RWPE1 (cell line): ENCODE measurements at regions not wholly inside any gene's neighbourhood (a gene's known extent, or its start where the extent isn't known, plus 50 kb on each side); places are given as distances from the start of the nearest gene placed in this dataset.
"Not testable (repeated sequence)": the region's sequence is repeated elsewhere in the genome, so short reads cannot be mapped to it uniquely, and the experiment has no call there.

Experiments used
- CTCF ChIA-PET: fragments of 350-600 bp; sonication (Branson Sonifier 250); formaldehyde crosslinking; extraction: SDS; loops from one replicate; lab custom pipeline; 2021; lab: Yijun Ruan, JAX
- POLR2A ChIA-PET: fragments of 400-600 bp; formaldehyde crosslinking; extraction: SDS; loops from one replicate; lab custom pipeline; 2020; ENCODE audit warnings: antibody characterized with exemption; ENCODE audit not compliant: low non-redundant PET; lab: Yijun Ruan, JAX
- DNase-seq: peaks from one replicate; pipeline ENCODE4 v3.0.0; 2012; ENCODE audit warnings: low spot score
- H3K27ac ChIP-seq: fragments of 450-650 bp; 2 replicates; pipeline ENCODE4 v1.5.1; 2017
- CTCF ChIP-seq: fragments of 450-650 bp; conservative IDR thresholded peaks from 2 replicates; pipeline ENCODE4 v1.5.1; 2017; ENCODE audit warnings: low read depth, mild to moderate bottlenecking

- no peak for DNase-seq
- ChIA-PET CTCF (no interaction called here), POLR2A (no interaction called here)
- no peak overlapping the region for H3K27ac ChIP-seq
- no peak for TF ChIP-seq CTCF
These were observed 303.7 kb upstream of the IRS4 start for GRCh38 chrX:109040057-109040456.

GRCh38 chrX:109036624-109037023, 300.3 kb upstream of the IRS4 start:
- POLR2A ChIA-PET = no interaction called here
- CTCF ChIA-PET = no interaction called here
- TF ChIP-seq CTCF = no peak
- no peak overlapping the region for H3K27ac ChIP-seq
- DNase-seq = no peak

GRCh38 chrX:108993909-108994308, 257.5 kb upstream of the IRS4 start:
- TF ChIP-seq CTCF = no peak
- CTCF ChIA-PET = no interaction called here
- no peak for DNase-seq
- POLR2A ChIA-PET = no interaction called here
- H3K27ac ChIP-seq = no peak overlapping the region

GRCh38 chrX:108972899-108973298, 236.5 kb upstream of the IRS4 start:
- H3K27ac ChIP-seq, DNase-seq, CTCF ChIA-PET, POLR2A ChIA-PET: not testable (repeated sequence)

- ChIA-PET POLR2A (no interaction called here), CTCF (no interaction called here)
- DNase-seq = no peak
- TF ChIP-seq CTCF = no peak
- no peak overlapping the region for H3K27ac ChIP-seq
These were observed 210.8 kb upstream of the IRS4 start for GRCh38 chrX:108947205-108947604.

- TF ChIP-seq CTCF = no peak
- H3K27ac ChIP-seq = no peak overlapping the region
- ChIA-PET POLR2A (no interaction called here), CTCF (no interaction called here)
- no peak for DNase-seq
These were observed 210.2 kb upstream of the IRS4 start for GRCh38 chrX:108946531-108946930.

- POLR2A ChIA-PET = no interaction called here
- no peak overlapping the region for H3K27ac ChIP-seq
- no peak for TF ChIP-seq CTCF
- no peak for DNase-seq
- CTCF ChIA-PET = interaction anchor here (0.5 kb wide), 1 partner anchor 592 kb away, joined by 3 read pairs; no protein-coding TSS in a partner anchor
These were observed 209.6 kb upstream of the IRS4 start for GRCh38 chrX:108945883-108946523.
